GM21423 (cell line): ENCODE measurements at regions not wholly inside any gene's neighbourhood (a gene's known extent, or its start where the extent isn't known, plus 50 kb on each side); places are given as distances from the start of the nearest gene placed in this dataset.

Experiments used
- ATAC-seq: cut with Tn5 transposase; IDR thresholded peaks from one replicate; pipeline ENCODE4 v1.9.1; 2021; ENCODE audit warnings: mild to moderate bottlenecking, moderate library complexity; ENCODE audit not compliant: unreplicated experiment

- ATAC-seq: no peak
These were observed 305.8 kb downstream of the EIPR1 start for GRCh38 chr2:3071685-3072263.

- no peak for ATAC-seq
These were observed 310.8 kb downstream of the EIPR1 start for GRCh38 chr2:3066831-3067230.

DNA sequence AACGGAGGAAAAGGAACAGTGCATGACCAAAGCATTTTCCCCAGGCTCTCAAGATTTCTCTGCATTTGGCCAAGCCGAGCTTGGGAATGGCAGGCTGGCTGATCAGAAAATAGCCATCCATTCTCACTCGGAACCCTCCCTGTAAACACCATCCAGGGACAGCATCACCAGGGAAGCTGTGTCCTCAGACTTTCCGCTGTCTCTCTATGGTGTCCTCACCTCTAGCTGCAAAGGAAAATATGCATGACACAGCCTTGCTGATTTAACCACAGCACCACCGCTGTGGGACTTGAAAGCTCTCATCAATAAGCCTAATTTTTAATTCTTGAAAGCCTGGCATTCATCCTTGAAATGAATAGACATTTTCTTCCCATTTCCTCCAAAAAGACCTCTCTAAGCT lies 311.7 kb downstream of the EIPR1 start:
- no peak for ATAC-seq

DNA sequence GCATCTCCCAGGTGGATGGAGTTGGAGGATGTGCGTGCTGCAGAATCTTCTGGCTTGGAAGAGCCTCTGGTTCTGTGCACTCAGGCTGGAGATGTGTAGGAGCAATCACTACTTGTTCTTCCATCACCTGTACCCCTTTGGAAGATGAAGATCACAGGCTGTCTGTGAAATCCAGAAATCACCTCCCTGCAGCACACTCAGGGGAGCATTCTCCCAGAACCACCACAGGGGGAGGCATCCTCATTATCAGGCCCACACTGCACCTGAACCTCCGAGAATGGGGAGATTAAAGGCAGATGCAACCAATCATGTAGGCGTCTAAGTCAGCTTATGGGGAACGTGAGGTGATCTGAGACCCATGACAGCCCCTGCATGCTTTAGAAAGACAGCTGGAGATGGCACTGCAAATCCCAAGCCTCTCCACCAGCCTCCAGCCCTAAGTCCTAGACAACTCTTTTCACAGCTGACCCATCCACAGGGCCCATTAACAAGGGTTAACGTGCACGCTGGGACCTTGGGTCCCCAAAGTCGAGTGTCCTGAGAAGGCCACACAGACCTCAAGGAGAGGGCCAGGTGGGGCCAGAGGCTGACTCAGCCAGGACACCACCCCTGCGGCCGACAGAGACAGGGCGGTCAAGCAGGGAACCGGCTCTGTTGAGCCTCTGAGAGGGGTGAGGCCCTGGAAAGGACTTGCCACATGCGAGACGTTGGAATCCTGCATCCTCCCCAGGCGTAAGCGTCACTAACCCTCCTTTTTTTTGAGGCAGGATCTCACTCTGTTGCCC lies 314.9 kb downstream of the EIPR1 start:
- no peak for ATAC-seq

DNA sequence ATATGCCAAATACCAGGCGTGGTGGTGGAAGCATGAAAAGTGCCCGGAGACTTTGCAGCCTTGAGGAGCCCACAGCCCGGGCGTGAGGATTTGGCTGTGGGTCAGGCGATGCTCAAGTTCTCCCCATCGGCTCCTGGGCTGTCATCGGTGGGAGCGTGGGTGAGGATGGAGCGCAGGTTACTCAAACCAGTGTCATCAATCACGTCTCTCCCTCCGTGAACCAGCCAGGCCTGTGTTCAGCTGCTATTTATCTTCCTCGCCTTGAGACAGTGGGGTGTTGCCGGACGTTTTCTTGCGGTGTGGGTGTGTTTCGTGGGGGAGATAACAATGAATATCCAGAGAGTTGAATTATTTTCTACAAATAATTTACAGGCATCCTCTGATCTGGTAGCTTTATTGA lies 317.6 kb downstream of the EIPR1 start:
- no peak for ATAC-seq

DNA sequence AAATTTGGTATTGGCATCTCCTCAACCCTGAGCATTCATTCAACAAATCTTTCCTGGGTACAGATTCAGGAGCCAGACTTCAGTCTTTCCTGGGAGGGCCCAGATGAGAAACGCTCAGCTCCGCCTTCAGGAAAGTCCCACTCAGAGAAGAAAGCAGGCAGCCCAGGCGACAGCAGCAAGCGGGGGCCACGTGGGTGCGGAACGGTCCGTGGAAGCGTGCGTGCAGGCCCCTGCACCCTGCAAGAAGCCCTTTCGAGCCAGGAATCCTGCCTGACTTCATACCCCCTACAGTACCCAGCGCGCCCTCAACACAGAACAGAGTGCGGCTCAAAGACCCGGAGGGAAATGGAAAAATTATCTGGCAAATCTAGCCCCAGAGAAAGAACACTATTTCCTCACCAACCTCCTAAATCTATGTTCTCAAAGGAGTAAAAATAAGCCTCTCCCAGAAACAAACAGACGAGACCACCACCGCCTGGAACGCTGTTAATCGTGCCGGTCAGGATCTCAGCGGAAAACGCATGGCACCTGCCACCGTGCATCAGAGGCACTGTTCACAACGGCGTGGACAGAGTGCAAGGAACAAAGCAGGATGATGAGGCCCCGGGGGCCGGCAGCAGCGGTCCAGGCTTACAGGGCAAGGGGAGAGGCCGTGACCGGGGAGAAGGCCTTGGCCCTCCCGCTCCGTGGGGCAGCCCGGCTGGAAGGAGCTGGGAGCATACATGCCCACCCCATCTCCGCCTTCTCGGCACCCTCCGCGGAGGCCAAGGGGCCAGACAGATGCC lies 318.3 kb downstream of the EIPR1 start:
- no peak for ATAC-seq

GRCh38 chr2:3054066-3054465 lies 323.6 kb downstream of the EIPR1 start:
- no peak for ATAC-seq

- ATAC-seq: no peak
These were observed 326.4 kb downstream of the EIPR1 start for GRCh38 chr2:3051266-3051665.

DNA sequence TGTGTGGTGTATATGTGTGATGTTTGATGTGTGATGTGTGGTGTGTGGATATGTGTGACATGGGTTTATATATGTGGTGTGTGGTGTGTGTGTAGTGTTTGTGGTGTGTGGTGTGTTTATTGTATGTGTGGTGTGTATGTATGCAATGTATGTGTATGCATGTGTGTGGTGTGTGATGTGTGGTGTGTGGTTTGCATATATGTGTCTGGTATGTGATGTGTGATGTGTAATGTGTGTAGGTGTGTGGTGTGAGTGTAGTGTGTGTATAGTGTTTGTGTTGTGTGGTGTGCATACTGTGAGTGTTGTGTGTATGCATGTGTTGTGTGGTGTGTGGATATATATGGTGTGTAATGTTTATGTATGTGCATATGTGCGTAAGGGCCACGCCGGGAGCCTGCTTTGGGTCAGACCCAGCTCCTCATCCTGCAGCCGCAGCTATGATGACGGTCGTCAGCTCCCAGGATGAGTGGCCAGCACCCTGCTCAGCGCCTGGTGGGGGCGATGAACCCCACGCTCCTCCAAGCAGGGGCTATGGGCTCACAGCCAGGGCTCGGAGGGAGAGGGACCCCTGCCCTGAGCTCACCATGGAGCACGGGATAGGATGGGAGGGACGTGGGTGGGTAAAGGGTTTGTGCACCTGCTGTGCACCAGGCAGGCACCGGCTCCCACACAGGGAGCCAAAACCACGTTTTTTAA lies 331.3 kb downstream of the EIPR1 start:
- ATAC-seq: no peak

DNA sequence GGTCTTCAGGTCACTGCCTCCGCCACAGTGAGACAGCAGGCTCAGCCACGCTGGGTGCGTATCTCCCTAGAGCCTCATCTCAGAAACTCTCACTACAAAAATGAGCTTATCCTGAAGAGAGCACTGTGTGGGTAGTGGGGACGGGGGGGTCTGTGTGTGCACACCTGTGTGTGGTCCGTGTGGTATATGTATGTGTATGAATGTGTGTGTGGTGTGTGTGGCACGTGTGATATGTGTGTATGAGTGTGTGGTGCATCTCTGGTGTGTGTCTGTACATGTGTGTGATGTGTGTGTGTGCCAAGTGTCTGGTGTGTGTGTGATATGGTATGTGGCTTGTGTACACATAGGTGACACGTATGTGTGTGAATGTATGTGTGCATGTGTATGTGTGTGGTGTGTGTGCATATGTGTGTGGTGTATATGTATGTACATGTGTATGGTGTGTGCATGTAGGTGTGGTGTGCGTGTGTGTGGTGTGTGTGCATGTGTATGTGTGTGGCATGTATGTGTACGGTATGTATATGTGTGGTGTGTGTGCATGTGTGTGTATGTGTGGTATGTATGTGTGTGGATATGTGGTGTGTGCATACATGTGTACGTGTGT lies 332.2 kb downstream of the EIPR1 start:
- no peak for ATAC-seq

GRCh38 chr2:3044587-3045317 lies 332.9 kb downstream of the EIPR1 start:
- no peak for ATAC-seq

DNA sequence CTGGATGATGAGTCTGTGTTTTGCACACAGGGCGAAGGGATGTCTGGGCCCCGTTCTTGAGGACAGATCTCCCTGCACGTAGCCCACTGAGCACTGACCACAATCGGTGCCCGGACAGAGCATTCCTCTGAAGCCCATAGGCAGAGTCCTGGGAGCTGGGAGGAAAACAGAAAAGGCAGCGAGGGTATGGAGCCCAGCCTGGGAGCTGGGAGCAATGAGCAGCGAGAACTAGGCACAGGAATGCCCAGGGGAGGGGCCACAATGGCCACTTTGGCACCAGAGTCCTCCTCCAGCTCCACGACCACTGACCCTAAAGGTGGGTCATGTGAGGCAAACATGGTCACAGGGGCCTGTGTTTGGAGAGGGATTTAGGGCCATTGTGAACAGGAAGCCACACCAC lies 333.9 kb downstream of the EIPR1 start:
- ATAC-seq: no peak

- ATAC-seq: no peak
These were observed 334.7 kb downstream of the EIPR1 start for GRCh38 chr2:3042601-3043585.

GRCh38 chr2:3041841-3042600 lies 335.6 kb downstream of the EIPR1 start:
- ATAC-seq: no peak

GRCh38 chr2:3041246-3041645 lies 336.4 kb downstream of the EIPR1 start:
- no peak for ATAC-seq

- ATAC-seq: no peak
These were observed 337.0 kb downstream of the EIPR1 start for GRCh38 chr2:3040496-3041140.

DNA sequence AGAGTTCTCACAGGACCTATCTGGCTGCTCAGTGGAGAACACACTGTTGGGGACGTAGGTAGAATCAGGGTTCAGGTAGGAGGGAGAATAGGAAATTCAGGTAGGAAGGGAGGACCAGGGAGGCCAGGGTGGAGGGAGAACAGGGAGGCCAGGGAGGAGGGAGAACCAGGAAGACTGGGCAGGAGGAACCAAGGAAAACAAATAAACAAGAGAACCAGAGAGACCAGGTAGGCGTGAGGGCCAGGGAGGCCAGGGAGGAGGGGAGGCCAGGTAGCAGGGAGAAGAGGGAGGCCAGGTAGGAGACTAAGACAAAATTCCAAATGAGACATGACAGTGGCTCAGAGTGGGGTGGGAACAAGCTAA lies 337.6 kb downstream of the EIPR1 start:
- no peak for ATAC-seq
